ENCODE measurements at regions not wholly inside any gene's neighbourhood (a gene's known extent, or its start where the extent isn't known, plus 50 kb on each side); places are given as distances from the start of the nearest gene placed in this dataset.
A peak's percentile ranks its signal among the peaks of the same experiment; 100 is the strongest.
"Not testable (repeated sequence)": the region's sequence is repeated elsewhere in the genome, so short reads cannot be mapped to it uniquely, and the experiment has no call there.

DNA sequence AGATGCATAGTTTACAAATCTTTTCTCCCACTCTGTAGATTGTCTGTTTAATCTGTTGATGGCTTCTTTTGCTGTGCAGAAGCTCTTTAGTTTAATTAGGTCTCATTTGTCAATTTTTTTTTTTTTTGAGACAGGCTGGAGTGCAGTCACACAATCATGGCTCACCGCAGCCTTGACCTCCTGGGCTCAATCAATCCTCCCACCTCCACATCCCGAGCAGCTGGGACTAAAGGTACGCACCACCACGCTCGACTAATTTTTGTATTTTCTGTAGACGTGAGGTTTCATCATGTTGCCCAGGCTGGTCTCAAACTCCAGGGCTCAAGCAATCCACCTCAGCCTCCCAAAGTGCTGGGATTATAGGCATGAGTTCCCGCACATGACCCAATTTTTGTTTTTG lies 1655.8 kb downstream of the REEP3 start:
- TF ChIP-seq ESRRG (CRISPR knock-in tag; IDR thresholded peaks at IDR 0.05) (no peak), RARB (CRISPR knock-in tag; IDR thresholded peaks at IDR 0.05) (no peak), CSDC2 (CRISPR knock-in tag; IDR thresholded peaks at IDR 0.05) (no peak)
- TF ChIP-seq, protein P1, sequence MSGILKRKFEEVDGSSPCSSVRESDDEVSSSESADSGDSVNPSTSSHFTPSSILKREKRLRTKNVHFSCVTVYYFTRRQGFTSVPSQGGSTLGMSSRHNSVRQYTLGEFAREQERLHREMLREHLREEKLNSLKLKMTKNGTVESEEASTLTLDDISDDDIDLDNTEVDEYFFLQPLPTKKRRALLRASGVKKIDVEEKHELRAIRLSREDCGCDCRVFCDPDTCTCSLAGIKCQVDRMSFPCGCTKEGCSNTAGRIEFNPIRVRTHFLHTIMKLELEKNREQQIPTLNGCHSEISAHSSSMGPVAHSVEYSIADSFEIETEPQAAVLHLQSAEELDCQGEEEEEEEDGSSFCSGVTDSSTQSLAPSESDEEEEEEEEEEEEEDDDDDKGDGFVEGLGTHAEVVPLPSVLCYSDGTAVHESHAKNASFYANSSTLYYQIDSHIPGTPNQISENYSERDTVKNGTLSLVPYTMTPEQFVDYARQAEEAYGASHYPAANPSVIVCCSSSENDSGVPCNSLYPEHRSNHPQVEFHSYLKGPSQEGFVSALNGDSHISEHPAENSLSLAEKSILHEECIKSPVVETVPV (CRISPR knock-in tag; IDR thresholded peaks at IDR 0.05), result no peak
- no peak for ATAC-seq

DNA sequence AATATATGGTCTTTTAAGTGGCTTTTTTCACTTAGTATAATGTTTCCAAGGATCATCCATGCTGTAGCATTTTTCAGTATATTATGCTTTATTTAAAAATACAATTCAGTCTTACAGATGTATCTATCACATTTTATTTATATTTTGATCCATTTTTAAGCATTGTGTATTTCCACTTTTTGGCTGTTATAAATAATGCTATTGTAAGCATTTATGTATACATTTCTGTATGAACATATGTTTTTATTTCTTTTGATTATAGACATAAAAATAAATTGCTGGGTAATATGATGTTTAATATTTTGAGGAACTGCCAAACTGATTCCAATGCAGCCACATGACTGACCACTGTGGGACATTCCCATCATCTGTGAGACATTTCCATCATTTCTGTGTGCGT lies 1662.0 kb downstream of the REEP3 start:
- ATAC-seq, result no peak
- TF ChIP-seq, protein P2, sequence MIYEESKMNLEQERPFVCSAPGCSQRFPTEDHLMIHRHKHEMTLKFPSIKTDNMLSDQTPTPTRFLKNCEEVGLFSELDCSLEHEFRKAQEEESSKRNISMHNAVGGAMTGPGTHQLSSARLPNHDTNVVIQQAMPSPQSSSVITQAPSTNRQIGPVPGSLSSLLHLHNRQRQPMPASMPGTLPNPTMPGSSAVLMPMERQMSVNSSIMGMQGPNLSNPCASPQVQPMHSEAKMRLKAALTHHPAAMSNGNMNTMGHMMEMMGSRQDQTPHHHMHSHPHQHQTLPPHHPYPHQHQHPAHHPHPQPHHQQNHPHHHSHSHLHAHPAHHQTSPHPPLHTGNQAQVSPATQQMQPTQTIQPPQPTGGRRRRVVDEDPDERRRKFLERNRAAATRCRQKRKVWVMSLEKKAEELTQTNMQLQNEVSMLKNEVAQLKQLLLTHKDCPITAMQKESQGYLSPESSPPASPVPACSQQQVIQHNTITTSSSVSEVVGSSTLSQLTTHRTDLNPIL (CRISPR knock-in tag; IDR thresholded peaks at IDR 0.05; ENCODE audit: low read depth), result no peak
- TF ChIP-seq ZNF565 (CRISPR knock-in tag; conservative IDR thresholded peaks at IDR 0.05; ENCODE audit: low read depth), result no peak
- no peak for TF ChIP-seq BACH2 (CRISPR knock-in tag; IDR thresholded peaks at IDR 0.05; ENCODE audit: borderline replicate concordance)
- TF ChIP-seq TOX (CRISPR knock-in tag; IDR thresholded peaks at IDR 0.05; ENCODE audit: borderline replicate concordance), result no peak
- TF ChIP-seq RARB (CRISPR knock-in tag; IDR thresholded peaks at IDR 0.05), result no peak
- TF ChIP-seq PPARA (CRISPR knock-in tag; IDR thresholded peaks at IDR 0.05; ENCODE audit: borderline replicate concordance), result no peak

DNA sequence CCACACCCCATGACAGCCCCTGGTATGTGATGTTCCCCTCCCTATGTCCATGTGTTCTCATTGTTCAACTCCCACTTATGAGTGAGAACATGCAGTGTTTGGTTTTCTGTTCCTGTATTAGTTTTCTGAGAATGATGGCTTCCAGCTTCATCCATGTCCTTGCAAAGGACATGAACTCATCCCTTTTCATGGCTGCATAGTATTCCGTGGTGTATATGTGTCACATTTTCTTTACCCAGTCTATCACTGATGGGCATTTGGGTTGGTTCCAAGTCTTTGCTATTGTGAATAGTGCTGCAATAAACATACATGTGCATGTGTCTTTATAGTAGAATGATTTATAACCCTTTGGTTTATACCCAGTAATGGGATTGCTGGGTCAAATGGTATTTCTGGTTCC lies 1665.5 kb downstream of the REEP3 start:
- ATAC-seq, result not testable (repeated sequence)

DNA sequence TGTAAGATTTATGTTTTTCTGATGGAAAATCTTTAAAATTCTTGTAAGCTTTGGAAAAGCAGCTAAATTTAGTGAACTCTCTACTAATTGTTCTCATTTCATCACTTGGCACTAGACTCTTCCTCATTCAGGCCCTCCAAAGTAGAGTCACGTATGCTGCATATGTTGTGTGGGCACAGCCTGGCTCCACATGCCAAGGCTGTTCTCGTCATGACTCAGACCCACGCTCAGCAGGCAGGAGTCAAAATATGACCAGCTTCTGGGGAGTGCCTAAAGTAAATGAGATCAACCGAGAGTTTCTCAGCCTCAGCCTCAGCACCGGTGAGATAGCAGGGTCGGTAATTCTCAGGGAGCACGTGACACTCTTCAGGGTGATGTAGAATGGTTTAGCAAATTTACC lies 1672.9 kb downstream of the REEP3 start:
- ATAC-seq, result peak; percentile 97
- TF ChIP-seq, protein P2 (CRISPR knock-in tag; IDR thresholded peaks at IDR 0.05; ENCODE audit: low read depth), result no peak
- TF ChIP-seq ZFP30 (CRISPR knock-in tag; IDR thresholded peaks at IDR 0.05), result no peak

DNA sequence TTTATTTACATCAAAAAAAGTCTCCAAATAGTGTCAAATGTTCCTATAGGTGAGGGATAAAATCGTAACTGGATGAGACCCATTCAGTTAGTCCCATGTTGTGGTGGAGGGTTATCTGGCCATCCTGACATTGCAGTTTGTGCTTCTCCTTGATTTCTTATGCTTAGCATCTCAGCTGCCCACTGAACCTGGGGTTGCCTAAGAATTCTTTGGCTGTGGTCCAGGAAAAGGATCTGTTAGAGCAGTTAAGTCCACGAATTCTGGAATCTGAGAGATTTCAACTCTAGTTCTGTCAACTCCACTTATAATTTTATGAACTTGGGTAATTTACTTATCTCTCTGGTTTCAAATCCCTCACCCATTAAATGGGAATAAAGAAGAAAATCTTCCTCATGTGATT lies 1673.4 kb downstream of the REEP3 start:
- peak; percentile 54 for ATAC-seq
- TF ChIP-seq ISL1 (CRISPR knock-in tag; IDR thresholded peaks at IDR 0.05), result peak; percentile 75; the same call in 1 of the 2 replicates
- no peak for TF ChIP-seq PPARA (CRISPR knock-in tag; IDR thresholded peaks at IDR 0.05; ENCODE audit: borderline replicate concordance)

DNA sequence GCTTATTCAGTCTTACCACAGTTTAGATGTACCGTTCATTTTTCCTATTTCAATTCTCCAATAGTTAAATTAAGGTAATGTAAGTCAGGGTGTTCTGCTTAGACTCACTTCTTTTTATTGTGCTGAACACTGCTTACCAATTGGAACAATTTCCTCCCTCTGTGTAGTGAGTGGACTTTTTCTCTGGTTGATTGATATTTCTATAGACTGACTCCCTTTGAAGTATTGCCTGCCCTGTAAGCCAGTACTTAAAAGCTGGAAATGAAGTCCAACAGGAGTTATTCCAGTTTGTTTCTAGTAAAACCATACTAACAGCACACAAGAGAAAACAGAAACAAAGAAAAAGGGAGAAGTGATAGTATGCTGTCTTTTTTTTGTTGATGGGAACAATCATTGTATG lies 1674.9 kb downstream of the REEP3 start:
- ATAC-seq, result no peak
- TF ChIP-seq ZNF8 (CRISPR knock-in tag; IDR thresholded peaks at IDR 0.05) (no peak), GLIS3 (CRISPR knock-in tag; IDR thresholded peaks at IDR 0.05) (no peak), OSR1 (CRISPR knock-in tag; IDR thresholded peaks at IDR 0.05) (no peak), CSDC2 (CRISPR knock-in tag; IDR thresholded peaks at IDR 0.05) (no peak), ISL1 (CRISPR knock-in tag; IDR thresholded peaks at IDR 0.05) (no peak), TCF4 (CRISPR knock-in tag; IDR thresholded peaks at IDR 0.05; ENCODE audit: borderline replicate concordance) (no peak), ZNF565 (CRISPR knock-in tag; conservative IDR thresholded peaks at IDR 0.05; ENCODE audit: low read depth) (no peak), ZFP3 (CRISPR knock-in tag; IDR thresholded peaks at IDR 0.05) (no peak), ARNTL (CRISPR knock-in tag; IDR thresholded peaks at IDR 0.05; ENCODE audit: borderline replicate concordance, low read depth) (no peak), ZFP30 (CRISPR knock-in tag; IDR thresholded peaks at IDR 0.05) (no peak), BACH2 (CRISPR knock-in tag; IDR thresholded peaks at IDR 0.05; ENCODE audit: borderline replicate concordance) (no peak)
- TF ChIP-seq, protein P2 (CRISPR knock-in tag; IDR thresholded peaks at IDR 0.05; ENCODE audit: low read depth), result no peak
- TF ChIP-seq, protein P3, sequence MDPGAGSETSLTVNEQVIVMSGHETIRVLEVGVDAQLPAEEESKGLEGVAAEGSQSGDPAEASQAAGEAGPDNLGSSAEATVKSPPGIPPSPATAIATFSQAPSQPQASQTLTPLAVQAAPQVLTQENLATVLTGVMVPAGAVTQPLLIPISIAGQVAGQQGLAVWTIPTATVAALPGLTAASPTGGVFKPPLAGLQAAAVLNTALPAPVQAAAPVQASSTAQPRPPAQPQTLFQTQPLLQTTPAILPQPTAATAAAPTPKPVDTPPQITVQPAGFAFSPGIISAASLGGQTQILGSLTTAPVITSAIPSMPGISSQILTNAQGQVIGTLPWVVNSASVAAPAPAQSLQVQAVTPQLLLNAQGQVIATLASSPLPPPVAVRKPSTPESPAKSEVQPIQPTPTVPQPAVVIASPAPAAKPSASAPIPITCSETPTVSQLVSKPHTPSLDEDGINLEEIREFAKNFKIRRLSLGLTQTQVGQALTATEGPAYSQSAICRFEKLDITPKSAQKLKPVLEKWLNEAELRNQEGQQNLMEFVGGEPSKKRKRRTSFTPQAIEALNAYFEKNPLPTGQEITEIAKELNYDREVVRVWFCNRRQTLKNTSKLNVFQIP (CRISPR knock-in tag; IDR thresholded peaks at IDR 0.05; ENCODE audit: borderline replicate concordance, low read depth), result no peak
- TF ChIP-seq, protein P4, sequence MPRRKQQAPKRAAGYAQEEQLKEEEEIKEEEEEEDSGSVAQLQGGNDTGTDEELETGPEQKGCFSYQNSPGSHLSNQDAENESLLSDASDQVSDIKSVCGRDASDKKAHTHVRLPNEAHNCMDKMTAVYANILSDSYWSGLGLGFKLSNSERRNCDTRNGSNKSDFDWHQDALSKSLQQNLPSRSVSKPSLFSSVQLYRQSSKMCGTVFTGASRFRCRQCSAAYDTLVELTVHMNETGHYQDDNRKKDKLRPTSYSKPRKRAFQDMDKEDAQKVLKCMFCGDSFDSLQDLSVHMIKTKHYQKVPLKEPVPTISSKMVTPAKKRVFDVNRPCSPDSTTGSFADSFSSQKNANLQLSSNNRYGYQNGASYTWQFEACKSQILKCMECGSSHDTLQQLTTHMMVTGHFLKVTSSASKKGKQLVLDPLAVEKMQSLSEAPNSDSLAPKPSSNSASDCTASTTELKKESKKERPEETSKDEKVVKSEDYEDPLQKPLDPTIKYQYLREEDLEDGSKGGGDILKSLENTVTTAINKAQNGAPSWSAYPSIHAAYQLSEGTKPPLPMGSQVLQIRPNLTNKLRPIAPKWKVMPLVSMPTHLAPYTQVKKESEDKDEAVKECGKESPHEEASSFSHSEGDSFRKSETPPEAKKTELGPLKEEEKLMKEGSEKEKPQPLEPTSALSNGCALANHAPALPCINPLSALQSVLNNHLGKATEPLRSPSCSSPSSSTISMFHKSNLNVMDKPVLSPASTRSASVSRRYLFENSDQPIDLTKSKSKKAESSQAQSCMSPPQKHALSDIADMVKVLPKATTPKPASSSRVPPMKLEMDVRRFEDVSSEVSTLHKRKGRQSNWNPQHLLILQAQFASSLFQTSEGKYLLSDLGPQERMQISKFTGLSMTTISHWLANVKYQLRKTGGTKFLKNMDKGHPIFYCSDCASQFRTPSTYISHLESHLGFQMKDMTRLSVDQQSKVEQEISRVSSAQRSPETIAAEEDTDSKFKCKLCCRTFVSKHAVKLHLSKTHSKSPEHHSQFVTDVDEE (CRISPR knock-in tag; IDR thresholded peaks at IDR 0.05), result no peak
- TF ChIP-seq, protein P1 (CRISPR knock-in tag; IDR thresholded peaks at IDR 0.05), result no peak
